Adipocyte (in vitro differentiated cells): ENCODE measurements at regions not wholly inside any gene's neighbourhood (a gene's known extent, or its start where the extent isn't known, plus 50 kb on each side); places are given as distances from the start of the nearest gene placed in this dataset.

Source experiments
- DNase-seq: peaks from one replicate; pipeline ENCODE4 v3.0.0-alpha.2; 2015; ENCODE audit warnings: low read depth
- H3K27me3 ChIP-seq: replicated peaks from 2 replicates; pipeline ENCODE4 v1.7.0; 2013; ENCODE audit warnings: mild to moderate bottlenecking, low read length, moderate library complexity; ENCODE audit not compliant: control insufficient read depth, insufficient read depth
- H3K36me3 ChIP-seq: 2 replicates; pipeline ENCODE4 v1.7.0; 2013; ENCODE audit warnings: low read length, mild to moderate bottlenecking, moderate library complexity; ENCODE audit not compliant: control insufficient read depth, insufficient read depth, severe bottlenecking
- H3K4me1 ChIP-seq: 2 replicates; pipeline ENCODE4 v1.7.0; 2013; ENCODE audit warnings: mild to moderate bottlenecking, low read length, moderate library complexity; ENCODE audit not compliant: control insufficient read depth, insufficient read depth
- H3K4me3 ChIP-seq: 2 replicates; pipeline ENCODE4 v1.7.0; 2013; ENCODE audit warnings: mild to moderate bottlenecking, low read length, moderate library complexity
- H3K9ac ChIP-seq: 2 replicates; pipeline ENCODE4 v1.7.0; 2013; ENCODE audit warnings: mild to moderate bottlenecking, low read length, moderate library complexity
- H3K9me3 ChIP-seq: 2 replicates; pipeline ENCODE4 v1.7.0; 2013; ENCODE audit warnings: mild to moderate bottlenecking, low read length, moderate library complexity; ENCODE audit not compliant: control insufficient read depth

DNA sequence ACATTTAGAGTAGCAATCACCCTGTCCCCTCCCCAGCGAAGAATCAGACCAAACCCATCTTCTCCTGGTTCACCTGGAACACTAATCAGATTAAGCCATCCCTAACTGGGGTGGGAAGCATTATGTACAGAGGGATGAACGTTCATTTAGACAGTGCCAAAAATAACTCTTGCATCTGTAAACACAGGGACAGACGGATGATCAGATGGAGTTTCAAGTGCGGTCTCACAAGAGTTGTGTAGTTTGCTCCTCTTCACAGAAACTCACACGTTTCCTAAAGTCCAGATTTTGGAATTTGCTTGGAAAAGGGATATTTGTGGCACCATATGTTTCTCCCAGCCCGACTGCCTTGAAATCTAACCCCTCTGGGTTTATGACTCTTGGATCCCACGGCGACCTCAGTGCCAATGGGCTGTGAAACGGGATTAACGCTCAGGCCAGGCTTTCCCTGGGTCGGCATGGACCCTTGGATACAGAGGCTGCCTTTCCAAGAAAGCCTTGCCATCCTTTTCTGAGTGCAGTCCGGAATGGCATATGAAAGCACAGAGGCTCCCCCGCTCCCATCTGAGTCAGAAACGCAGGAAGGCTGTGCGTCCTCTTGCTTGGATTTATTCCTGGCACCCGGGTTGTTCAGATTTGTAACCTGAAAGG is 293.2 kb upstream of the HABP2 start:
- H3K36me3 ChIP-seq = no peaks in the 10 kb centered on the region
- no peak overlapping the region for H3K4me3 ChIP-seq
- no peaks in the 10 kb centered on the region for H3K4me1 ChIP-seq
- DNase-seq = no peak
- peaks cover 25% of the 10 kb centered on the region for H3K27me3 ChIP-seq
- no peak overlapping the region for H3K9ac ChIP-seq
- no peaks in the 10 kb centered on the region for H3K9me3 ChIP-seq

DNA sequence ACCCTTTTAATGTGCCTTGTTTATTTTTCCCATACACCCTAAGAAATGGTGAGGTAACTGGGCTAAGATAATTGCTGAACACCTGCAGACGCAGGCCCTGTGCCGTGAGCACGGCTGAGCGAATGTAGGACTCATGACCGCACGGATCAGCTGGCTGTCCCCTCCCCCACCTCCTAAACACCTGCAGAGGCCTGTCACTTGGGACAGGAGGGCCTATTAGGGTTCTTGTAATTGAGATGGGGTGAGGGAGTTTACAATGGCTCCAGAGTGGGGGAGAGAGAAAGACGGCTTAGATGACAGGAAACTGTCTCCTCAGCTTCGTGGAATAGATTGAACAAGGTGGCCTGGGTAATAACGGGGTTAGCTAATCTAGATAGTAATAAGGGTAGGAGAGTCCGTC is 291.7 kb upstream of the HABP2 start:
- no peak overlapping the region for H3K4me3 ChIP-seq
- no peak for DNase-seq
- no peaks in the 10 kb centered on the region for H3K9me3 ChIP-seq
- no peak overlapping the region for H3K9ac ChIP-seq
- H3K36me3 ChIP-seq = no peaks in the 10 kb centered on the region
- H3K4me1 ChIP-seq = no peaks in the 10 kb centered on the region
- H3K27me3 ChIP-seq = peaks cover 25% of the 10 kb centered on the region

- H3K4me1 ChIP-seq = no peaks in the 10 kb centered on the region
- no peaks in the 10 kb centered on the region for H3K9me3 ChIP-seq
- H3K36me3 ChIP-seq = no peaks in the 10 kb centered on the region
- no peak overlapping the region for H3K4me3 ChIP-seq
- DNase-seq = no peak
- peaks cover 25% of the 10 kb centered on the region for H3K27me3 ChIP-seq
- H3K9ac ChIP-seq = no peak overlapping the region
These were observed 291.2 kb upstream of the HABP2 start for GRCh38 chr10:113261611-113262091.

DNA sequence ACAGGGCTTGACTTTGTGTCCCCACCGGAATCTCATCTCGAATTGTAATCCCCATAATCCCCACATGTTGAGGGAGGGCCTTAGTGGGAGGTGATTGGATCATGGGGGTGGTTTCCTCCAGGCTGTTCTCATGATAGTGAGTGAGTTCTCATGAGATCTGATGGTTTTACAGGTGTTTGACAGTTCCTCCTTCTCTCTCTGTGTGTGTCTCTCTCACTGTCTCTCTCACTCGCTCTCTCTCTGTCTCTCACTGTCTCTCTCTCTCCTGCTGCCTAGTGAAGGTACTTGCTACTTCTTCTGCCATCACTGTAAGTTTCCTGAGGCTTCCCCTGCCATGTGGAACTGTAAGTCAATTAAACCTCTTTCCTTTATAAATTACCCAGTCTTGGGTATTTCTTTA is 289.8 kb upstream of the HABP2 start:
- no peaks in the 10 kb centered on the region for H3K9me3 ChIP-seq
- H3K4me1 ChIP-seq = peaks cover 11% of the 10 kb centered on the region
- no peak for DNase-seq
- no peaks in the 10 kb centered on the region for H3K36me3 ChIP-seq
- H3K4me3 ChIP-seq = no peak overlapping the region
- H3K27me3 ChIP-seq = peaks cover 21% of the 10 kb centered on the region
- no peak overlapping the region for H3K9ac ChIP-seq

- Histone ChIP-seq H3K27me3 (peaks cover 17% of the 10 kb centered on the region), H3K4me1 (peaks cover 16% of the 10 kb centered on the region), H3K4me3 (no peak overlapping the region), H3K9me3 (no peaks in the 10 kb centered on the region), H3K9ac (no peak overlapping the region), H3K36me3 (no peaks in the 10 kb centered on the region)
- no peak for DNase-seq
These were observed 288.3 kb upstream of the HABP2 start for GRCh38 chr10:113264333-113265131.

GRCh38 chr10:113266147-113266546 is 286.7 kb upstream of the HABP2 start:
- Histone ChIP-seq H3K9me3 (no peaks in the 10 kb centered on the region), H3K27me3 (peaks cover 10% of the 10 kb centered on the region), H3K4me1 (peaks cover 16% of the 10 kb centered on the region), H3K9ac (no peak overlapping the region), H3K4me3 (no peak overlapping the region), H3K36me3 (no peaks in the 10 kb centered on the region)
- no peak for DNase-seq

GRCh38 chr10:113267619-113268562 is 285.0 kb upstream of the HABP2 start:
- H3K36me3 ChIP-seq = no peaks in the 10 kb centered on the region
- DNase-seq = peak; percentile 53

DNA sequence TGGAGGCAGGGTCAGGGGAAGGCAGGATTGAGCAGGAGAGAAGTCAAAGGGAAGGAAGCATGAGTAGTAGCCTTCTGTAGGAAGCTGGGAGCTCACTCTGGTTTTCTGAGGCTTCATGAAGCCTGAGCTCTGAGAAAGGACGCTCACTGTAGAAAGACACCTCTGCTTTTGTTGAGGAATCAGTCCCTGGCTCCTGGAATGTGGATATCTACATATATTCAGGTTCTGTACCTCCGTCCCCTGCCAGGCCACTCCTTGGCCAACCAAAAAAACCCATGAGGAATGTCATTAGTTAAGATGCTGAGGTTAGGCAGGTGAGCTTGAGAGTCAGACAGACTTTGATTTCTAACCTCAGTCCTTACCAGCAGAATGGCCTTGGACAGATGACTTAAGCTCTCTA is 283.5 kb upstream of the HABP2 start:
- Histone ChIP-seq H3K4me3 (no peak overlapping the region), H3K9ac (no peak overlapping the region), H3K36me3 (no peaks in the 10 kb centered on the region), H3K4me1 (peaks cover 36% of the 10 kb centered on the region), H3K9me3 (no peaks in the 10 kb centered on the region), H3K27me3 (peaks cover 1% of the 10 kb centered on the region)
- no peak for DNase-seq

More at GRCh38 chr10:113267619-113268562, 285.0 kb upstream of the HABP2 start:
- Histone ChIP-seq H3K9ac (peak overlapping the region; percentile 20), H3K27me3 (peaks cover 6% of the 10 kb centered on the region), H3K4me3 (peak overlapping the region; percentile 34), H3K9me3 (no peaks in the 10 kb centered on the region), H3K4me1 (peaks cover 22% of the 10 kb centered on the region)

DNA sequence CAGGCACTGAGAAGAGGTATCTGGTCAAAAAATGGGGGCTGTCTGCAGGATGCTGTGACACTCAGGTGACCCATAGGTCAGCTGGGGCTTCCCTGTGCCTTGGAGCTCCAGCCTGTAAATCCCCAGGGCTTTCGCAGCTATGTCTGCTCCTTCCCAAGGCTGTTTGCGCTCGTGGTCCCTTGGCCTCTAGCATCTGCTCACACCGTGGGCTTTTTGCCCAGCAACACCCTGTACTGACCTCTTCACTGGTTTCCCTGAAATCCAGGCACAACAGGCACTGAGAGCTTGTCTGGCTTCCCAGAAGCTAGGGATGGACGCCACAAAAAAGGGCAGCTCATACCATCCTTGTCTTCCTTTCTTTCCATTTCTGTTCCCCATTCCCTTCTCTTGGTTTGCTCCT is 280.3 kb upstream of the HABP2 start:
- peak overlapping the region; percentile 85 for H3K9ac ChIP-seq
- H3K4me1 ChIP-seq = peaks cover 35% of the 10 kb centered on the region
- DNase-seq = no peak
- H3K4me3 ChIP-seq = no peak overlapping the region
- H3K9me3 ChIP-seq = peaks cover 27% of the 10 kb centered on the region
- no peaks in the 10 kb centered on the region for H3K27me3 ChIP-seq
- no peaks in the 10 kb centered on the region for H3K36me3 ChIP-seq

- DNase-seq = no peak
- H3K36me3 ChIP-seq = no peaks in the 10 kb centered on the region
- H3K4me1 ChIP-seq = peaks cover 25% of the 10 kb centered on the region
- H3K9ac ChIP-seq = peak overlapping the region; percentile 85
- H3K9me3 ChIP-seq = peaks cover 27% of the 10 kb centered on the region
- peak overlapping the region; percentile 47 for H3K4me3 ChIP-seq
- no peaks in the 10 kb centered on the region for H3K27me3 ChIP-seq
These were observed 279.4 kb upstream of the HABP2 start for GRCh38 chr10:113273181-113274163.
